DMS 273 (cell line): ENCODE measurements at regions not wholly inside any gene's neighbourhood (a gene's known extent, or its start where the extent isn't known, plus 50 kb on each side); places are given as distances from the start of the nearest gene placed in this dataset.

Source experiments
- DNase-seq: peaks from one replicate; lab custom pipeline; 2025; ENCODE audit not compliant: unreplicated experiment; lab: John Stamatoyannopoulos, UW

GRCh38 chr4:89371614-89372013 is 64.0 kb upstream of the GPRIN3 start:
- DNase-seq = no peak

- no peak for DNase-seq
Measured at GRCh38 chr4:89369581-89369980, 62.0 kb upstream of the GPRIN3 start.

GRCh38 chr4:89368861-89369260 is 61.3 kb upstream of the GPRIN3 start:
- no peak for DNase-seq

GRCh38 chr4:89365776-89366175 is 58.2 kb upstream of the GPRIN3 start:
- no peak for DNase-seq

- no peak for DNase-seq
Measured at GRCh38 chr4:89365375-89365774, 57.8 kb upstream of the GPRIN3 start.

GRCh38 chr4:89364541-89364940 is 56.9 kb upstream of the GPRIN3 start:
- peak; percentile 88 for DNase-seq

- no peak for DNase-seq
Measured at GRCh38 chr4:89363786-89364185, 56.2 kb upstream of the GPRIN3 start.

GRCh38 chr4:89358935-89359638 is 51.5 kb upstream of the GPRIN3 start:
- DNase-seq = no peak

- no peak for DNase-seq
Measured at GRCh38 chr4:89357787-89358186, 50.2 kb upstream of the GPRIN3 start.
